ENCODE measurements at regions not wholly inside any gene's neighbourhood (a gene's known extent, or its start where the extent isn't known, plus 50 kb on each side); places are given as distances from the start of the nearest gene placed in this dataset.

DNA sequence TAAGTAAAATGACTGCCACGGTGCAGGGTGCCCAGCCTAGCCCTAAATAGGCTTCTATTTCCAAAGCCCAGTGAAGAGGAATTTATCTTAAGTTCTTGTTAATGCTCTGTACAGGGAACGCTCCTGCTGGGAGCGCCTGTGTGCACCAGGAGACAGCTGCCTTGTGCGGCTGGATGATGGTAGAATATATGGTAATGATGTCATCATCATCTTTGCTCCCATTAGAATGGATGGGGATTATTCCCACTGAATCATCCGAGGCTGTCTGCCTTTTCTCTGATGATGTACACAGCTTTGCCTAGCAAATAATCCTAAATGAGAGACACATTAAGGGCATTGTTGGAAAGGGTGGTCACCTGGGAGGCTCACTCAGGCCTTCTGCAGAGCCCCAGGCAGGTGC, 928.1 kb downstream of the CCSER2 start:
- ChIA-PET CTCF (no interaction called here), POLR2A (no interaction called here)
- H3K27ac Mint-ChIP-seq: no peak overlapping the region
- H3K9me3 Mint-ChIP-seq: peaks cover 18% of the 10 kb centered on the region
- H3K27me3 Mint-ChIP-seq (ENCODE audit: low read depth): no peaks in the 10 kb centered on the region
- no peak overlapping the region for H3K4me3 Mint-ChIP-seq
- DNase-seq (ENCODE audit: low spot score) (no peak), ATAC-seq (no peak)
- no peak for TF ChIP-seq SMAD4 (CRISPR knock-in tag; IDR thresholded peaks at IDR 0.05)
- TF ChIP-seq FOXK1 (CRISPR knock-in tag; IDR thresholded peaks at IDR 0.05): no peak
- TF ChIP-seq TCF7 (CRISPR knock-in tag; IDR thresholded peaks at IDR 0.05; ENCODE audit: low read depth): no peak
- TF ChIP-seq HMGXB4 (CRISPR knock-in tag; IDR thresholded peaks at IDR 0.05): no peak
- no peak for TF ChIP-seq GRHL2 (CRISPR knock-in tag; IDR thresholded peaks at IDR 0.05; ENCODE audit: insufficient replicate concordance, severe bottlenecking)
- no peak for TF ChIP-seq MAX (CRISPR knock-in tag; IDR thresholded peaks at IDR 0.05)
- TF ChIP-seq NFATC4 (CRISPR knock-in tag; IDR thresholded peaks at IDR 0.05): no peak
- TF ChIP-seq ZNF219 (CRISPR knock-in tag; IDR thresholded peaks at IDR 0.05; ENCODE audit: borderline replicate concordance): no peak
- no peak for TF ChIP-seq JUN (CRISPR knock-in tag; IDR thresholded peaks at IDR 0.05)
- no peak for TF ChIP-seq FOXP4 (CRISPR knock-in tag; IDR thresholded peaks at IDR 0.05)
- no peak for TF ChIP-seq E2F4 (CRISPR knock-in tag; IDR thresholded peaks at IDR 0.05; ENCODE audit: borderline replicate concordance, low read depth)
- no peak for TF ChIP-seq ZBTB21 (CRISPR knock-in tag; IDR thresholded peaks at IDR 0.05; ENCODE audit: borderline replicate concordance)
- H3K4me1 Mint-ChIP-seq: no peaks in the 10 kb centered on the region
- H3K36me3 Mint-ChIP-seq: no peaks in the 10 kb centered on the region

DNA sequence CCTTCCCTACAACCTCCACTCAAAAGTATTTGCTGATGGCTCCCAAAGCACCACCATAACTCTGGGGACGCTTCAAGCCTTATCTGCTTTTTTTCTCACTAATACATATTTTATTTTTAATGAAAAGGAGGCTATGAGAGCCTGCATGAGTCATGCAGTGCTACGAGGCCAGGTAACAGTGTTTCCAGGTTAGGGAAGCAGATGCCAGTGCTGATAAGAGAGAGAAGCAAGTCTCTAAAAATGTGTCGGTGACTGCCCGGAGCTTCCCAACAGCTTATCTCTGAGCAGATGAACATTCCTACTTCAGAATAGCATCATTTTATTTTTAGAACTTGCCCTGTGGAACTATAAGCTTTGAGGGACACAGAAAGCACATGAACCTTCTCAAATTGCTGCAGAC, 931.5 kb downstream of the CCSER2 start:
- H3K4me1 Mint-ChIP-seq: no peaks in the 10 kb centered on the region
- ChIA-PET POLR2A (no interaction called here), CTCF (no interaction called here)
- H3K9me3 Mint-ChIP-seq: peaks cover 14% of the 10 kb centered on the region
- no peak overlapping the region for H3K27ac Mint-ChIP-seq
- no peak overlapping the region for H3K4me3 Mint-ChIP-seq
- no peaks in the 10 kb centered on the region for H3K36me3 Mint-ChIP-seq
- no peak for ATAC-seq
- no peak for DNase-seq (ENCODE audit: low spot score)
- TF ChIP-seq ERG (CRISPR knock-in tag; IDR thresholded peaks at IDR 0.05) (no peak), ZNF121 (CRISPR knock-in tag; IDR thresholded peaks at IDR 0.05) (no peak)
- H3K27me3 Mint-ChIP-seq (ENCODE audit: low read depth): no peaks in the 10 kb centered on the region

DNA sequence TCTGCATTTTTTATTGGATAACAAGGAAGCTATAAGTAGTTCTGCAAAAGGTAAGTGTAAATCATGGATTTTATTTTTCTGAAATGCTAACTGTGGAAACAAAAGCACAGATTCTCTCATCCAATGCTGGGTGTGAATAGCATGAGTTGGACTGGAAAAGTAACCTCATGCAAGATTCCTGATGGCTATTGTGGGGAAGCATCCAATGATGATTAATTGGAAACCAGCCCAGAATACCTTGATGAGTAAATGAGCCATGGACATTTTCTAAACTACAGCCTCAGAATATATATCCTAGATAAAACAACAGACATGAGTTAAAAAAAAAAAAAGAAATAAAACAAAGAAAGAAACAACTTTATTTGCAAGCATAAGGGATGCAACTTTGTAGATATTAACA, 934.6 kb downstream of the CCSER2 start:
- ChIA-PET CTCF (no interaction called here), POLR2A (no interaction called here)
- Mint-ChIP-seq H3K27me3 (ENCODE audit: low read depth) (no peaks in the 10 kb centered on the region), H3K27ac (no peak overlapping the region), H3K4me3 (no peak overlapping the region), H3K36me3 (no peaks in the 10 kb centered on the region), H3K4me1 (no peaks in the 10 kb centered on the region), H3K9me3 (peaks cover 16% of the 10 kb centered on the region)
- ATAC-seq (no peak), DNase-seq (ENCODE audit: low spot score) (no peak)
- TF ChIP-seq ERG (CRISPR knock-in tag; IDR thresholded peaks at IDR 0.05): no peak
- TF ChIP-seq, protein P1, sequence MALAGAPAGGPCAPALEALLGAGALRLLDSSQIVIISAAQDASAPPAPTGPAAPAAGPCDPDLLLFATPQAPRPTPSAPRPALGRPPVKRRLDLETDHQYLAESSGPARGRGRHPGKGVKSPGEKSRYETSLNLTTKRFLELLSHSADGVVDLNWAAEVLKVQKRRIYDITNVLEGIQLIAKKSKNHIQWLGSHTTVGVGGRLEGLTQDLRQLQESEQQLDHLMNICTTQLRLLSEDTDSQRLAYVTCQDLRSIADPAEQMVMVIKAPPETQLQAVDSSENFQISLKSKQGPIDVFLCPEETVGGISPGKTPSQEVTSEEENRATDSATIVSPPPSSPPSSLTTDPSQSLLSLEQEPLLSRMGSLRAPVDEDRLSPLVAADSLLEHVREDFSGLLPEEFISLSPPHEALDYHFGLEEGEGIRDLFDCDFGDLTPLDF (CRISPR knock-in tag; IDR thresholded peaks at IDR 0.05): no peak
- TF ChIP-seq FOXK1 (CRISPR knock-in tag; IDR thresholded peaks at IDR 0.05): no peak
- no peak for TF ChIP-seq PRDM15 (CRISPR knock-in tag; IDR thresholded peaks at IDR 0.05)
- TF ChIP-seq MXD4 (CRISPR knock-in tag; IDR thresholded peaks at IDR 0.05; ENCODE audit: borderline replicate concordance): no peak
- TF ChIP-seq, protein P2, sequence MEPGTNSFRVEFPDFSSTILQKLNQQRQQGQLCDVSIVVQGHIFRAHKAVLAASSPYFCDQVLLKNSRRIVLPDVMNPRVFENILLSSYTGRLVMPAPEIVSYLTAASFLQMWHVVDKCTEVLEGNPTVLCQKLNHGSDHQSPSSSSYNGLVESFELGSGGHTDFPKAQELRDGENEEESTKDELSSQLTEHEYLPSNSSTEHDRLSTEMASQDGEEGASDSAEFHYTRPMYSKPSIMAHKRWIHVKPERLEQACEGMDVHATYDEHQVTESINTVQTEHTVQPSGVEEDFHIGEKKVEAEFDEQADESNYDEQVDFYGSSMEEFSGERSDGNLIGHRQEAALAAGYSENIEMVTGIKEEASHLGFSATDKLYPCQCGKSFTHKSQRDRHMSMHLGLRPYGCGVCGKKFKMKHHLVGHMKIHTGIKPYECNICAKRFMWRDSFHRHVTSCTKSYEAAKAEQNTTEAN (CRISPR knock-in tag; IDR thresholded peaks at IDR 0.05): no peak

All from WTC11 (cell line).